Fibroblast of villous mesenchyme (primary cell): ENCODE measurements at regions not wholly inside any gene's neighbourhood (a gene's known extent, or its start where the extent isn't known, plus 50 kb on each side); places are given as distances from the start of the nearest gene placed in this dataset.

Experiments
- DNase-seq: peaks from one replicate; pipeline ENCODE4 v3.0.0-alpha.2; 2010; ENCODE audit warnings: low read depth
- H3K4me3 ChIP-seq: 2 replicates; pipeline ENCODE4 v1.5.1; 2011; ENCODE audit warnings: low read depth, mild to moderate bottlenecking, low read length
- TF ChIP-seq, protein P1 (sequence below): IDR thresholded peaks from 2 replicates; pipeline ENCODE4 v1.5.1; 2012; ENCODE audit warnings: low read depth, mild to moderate bottlenecking, low read length; ENCODE audit not compliant: insufficient read depth

DNA sequence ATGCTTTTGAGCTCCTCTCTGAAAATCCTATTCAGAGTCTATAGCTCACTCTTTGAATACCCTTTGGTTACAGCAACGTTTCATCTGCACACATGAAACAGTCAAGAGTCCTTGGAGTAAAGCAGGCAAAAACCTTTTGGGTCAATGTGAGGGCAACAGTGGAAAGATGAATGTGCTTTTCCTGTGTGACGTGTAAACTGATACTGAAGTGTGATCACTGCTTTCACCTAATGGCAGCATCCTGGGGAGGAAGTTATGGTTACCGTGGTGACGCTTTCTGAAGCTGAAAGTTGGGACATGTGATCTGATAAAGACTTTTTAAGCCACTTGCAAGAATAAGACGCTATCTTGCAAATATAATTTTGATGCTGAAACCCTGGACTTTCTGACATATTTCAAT lies 160.0 kb downstream of the SEC16B start:
- DNase-seq, result no peak

DNA sequence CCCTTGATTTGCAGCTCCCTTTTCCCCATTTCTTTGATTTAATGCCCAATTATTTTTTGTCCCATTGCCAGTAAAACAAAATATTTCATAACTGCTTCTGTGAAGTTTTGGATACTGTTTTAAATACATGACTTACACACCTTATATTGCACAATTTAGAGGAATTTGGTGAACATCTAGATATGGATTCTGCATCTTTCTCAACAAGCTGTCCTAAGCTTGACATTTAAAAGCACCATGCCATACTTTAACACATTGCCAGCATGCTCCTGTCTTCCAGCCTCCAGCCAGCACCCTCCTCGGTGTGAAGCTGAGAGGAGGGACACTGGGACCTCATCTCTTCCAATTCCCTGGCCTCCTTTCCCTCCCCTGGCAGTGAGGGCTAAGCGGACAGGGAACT lies 167.6 kb downstream of the SEC16B start:
- TF ChIP-seq, protein P1, sequence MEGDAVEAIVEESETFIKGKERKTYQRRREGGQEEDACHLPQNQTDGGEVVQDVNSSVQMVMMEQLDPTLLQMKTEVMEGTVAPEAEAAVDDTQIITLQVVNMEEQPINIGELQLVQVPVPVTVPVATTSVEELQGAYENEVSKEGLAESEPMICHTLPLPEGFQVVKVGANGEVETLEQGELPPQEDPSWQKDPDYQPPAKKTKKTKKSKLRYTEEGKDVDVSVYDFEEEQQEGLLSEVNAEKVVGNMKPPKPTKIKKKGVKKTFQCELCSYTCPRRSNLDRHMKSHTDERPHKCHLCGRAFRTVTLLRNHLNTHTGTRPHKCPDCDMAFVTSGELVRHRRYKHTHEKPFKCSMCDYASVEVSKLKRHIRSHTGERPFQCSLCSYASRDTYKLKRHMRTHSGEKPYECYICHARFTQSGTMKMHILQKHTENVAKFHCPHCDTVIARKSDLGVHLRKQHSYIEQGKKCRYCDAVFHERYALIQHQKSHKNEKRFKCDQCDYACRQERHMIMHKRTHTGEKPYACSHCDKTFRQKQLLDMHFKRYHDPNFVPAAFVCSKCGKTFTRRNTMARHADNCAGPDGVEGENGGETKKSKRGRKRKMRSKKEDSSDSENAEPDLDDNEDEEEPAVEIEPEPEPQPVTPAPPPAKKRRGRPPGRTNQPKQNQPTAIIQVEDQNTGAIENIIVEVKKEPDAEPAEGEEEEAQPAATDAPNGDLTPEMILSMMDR, result no peak
- DNase-seq, result no peak

More for the DNA sequence above, 160.0 kb downstream of the SEC16B start:
- H3K4me3 ChIP-seq, result no peak overlapping the region
- TF ChIP-seq, protein P1, result no peak

DNA sequence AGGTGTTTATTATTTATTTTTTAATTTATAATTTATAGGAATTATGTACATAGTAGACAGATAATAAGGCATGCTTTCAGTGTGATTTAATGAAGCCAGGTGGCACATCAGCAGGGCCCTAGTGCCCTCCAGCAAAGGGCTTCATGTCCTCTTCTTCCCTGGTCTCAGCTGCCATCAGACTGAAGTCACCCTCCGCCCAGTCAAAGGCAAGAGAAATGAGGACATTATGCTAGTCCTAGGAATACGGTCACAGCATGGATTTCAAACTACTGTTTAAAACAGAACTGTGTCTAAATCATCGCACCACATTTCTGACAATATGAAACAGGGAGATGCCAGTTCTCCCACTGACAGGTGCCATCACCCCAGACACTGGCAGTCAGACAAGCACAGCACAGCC lies 168.1 kb downstream of the SEC16B start:
- DNase-seq, result no peak
- no peak overlapping the region for H3K4me3 ChIP-seq
- TF ChIP-seq, protein P1, result no peak

More for the DNA sequence above, 167.6 kb downstream of the SEC16B start:
- H3K4me3 ChIP-seq, result no peak overlapping the region

DNA sequence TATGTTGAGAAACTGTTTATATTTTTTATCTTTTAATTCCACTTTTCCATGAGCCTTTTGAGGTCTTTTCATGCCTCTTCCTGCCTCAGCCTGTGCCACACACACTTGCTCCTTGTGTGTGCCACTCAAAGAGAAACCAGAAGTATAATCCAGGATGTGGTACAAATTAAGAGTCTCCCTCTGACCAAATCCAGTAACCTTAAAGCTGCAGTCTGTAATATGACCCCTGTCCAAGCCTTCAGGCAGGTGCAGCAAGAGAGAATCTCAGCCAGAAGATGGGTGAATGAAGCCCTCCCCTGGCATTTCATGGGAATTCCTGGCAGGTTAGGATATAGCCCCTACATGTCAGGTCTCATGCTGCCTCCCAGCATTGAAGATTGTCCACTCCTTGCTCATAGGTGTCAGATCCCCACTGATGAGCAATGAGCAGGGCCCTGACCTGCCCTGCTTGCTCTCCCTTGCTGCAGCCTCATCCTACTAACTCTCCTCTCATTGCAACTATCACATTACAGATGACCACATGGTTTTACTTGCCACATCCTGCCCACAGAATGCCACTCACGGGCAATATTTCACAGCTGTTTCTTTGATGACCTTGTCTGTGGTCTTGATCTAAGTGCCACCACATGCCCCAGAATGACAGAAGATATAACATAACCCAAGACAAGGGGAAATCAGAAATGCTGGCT lies 169.3 kb downstream of the SEC16B start:
- no peak for DNase-seq
- H3K4me3 ChIP-seq, result no peak overlapping the region
- TF ChIP-seq, protein P1, result no peak

DNA sequence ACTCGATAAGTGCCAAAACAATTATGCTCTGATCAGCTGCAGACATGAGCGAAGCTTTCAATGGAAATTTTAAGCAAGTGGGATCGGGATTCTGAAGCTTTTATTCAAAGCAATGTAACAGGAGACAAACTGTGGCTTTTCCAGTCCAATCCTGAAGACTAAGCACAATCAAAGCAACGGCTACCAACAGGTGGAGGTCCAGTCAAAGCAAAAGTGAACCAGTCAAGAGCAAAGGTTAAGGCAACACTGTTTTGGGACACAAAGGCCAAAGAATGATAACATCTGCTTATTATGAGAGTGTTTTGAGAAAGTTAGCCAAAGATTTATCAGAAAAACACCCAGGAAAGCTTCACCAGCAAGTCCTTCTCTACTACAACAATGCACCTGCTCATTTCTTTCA lies 170.1 kb downstream of the SEC16B start:
- H3K4me3 ChIP-seq, result no peak overlapping the region
- DNase-seq, result no peak
- TF ChIP-seq, protein P1, result no peak

DNA sequence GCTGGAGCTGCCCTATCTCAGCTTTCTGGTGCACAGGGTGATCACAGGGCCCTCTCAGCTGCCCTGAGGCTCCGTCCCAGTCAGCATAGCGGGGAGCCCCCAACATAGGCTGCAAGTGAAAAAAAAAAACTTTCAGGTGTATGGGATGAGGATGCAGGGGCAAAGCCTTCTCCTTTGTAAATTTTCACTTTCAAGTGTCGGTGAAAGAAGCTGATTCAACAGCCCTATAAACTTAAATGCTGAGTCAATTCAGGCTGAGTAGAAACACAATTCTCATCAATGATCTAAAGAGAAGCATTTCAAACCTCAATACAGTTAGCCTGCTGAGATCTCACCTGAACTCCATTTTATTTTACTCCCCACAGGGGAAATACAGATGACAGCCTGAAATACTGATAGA lies 171.2 kb downstream of the SEC16B start:
- no peak for DNase-seq
- TF ChIP-seq, protein P1, result no peak
- H3K4me3 ChIP-seq, result no peak overlapping the region

DNA sequence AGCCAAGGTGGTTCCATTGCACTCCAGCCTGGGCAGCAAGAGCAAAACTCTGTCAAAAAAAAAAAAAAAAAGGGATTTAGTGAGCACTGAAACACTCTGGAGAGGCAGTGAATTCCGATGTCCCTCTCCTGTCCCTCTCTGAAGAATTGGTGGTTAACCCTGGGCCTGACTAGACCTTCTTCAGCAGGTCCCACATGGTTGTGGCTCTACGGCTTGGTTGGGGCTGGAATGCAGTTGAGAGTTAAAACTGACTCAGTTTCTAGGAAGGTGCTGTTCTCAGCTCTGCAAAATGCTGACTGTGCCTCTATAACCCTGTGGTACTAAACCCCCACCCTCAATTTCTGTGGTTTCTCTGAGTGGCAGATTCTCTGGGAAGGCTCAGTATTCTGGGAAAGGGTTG lies 173.3 kb downstream of the SEC16B start:
- DNase-seq, result no peak
- TF ChIP-seq, protein P1, result no peak
- no peak overlapping the region for H3K4me3 ChIP-seq
